Lower leg skin (tissue), 4 donors: ENCODE measurements at regions not wholly inside any gene's neighbourhood (a gene's known extent, or its start where the extent isn't known, plus 50 kb on each side); places are given as distances from the start of the nearest gene placed in this dataset.
"Not testable (repeated sequence)": the region's sequence is repeated elsewhere in the genome, so short reads cannot be mapped to it uniquely, and the experiment has no call there.

ENCODE experiments used
- DNase-seq, 2 donors: peaks; one replicate each; pipeline ENCODE4 v3.0.0-alpha.2; 2019; ENCODE audit warnings: low spot score in 2 of 2
- H3K4me3 ChIP-seq: fragments of 200-600 bp; sonication (generic); 2 replicates; pipeline ENCODE4 v1.5.1; 2017; ENCODE audit warnings: mild to moderate bottlenecking, low read depth; ENCODE audit not compliant: poor library complexity, severe bottlenecking
- POLR2A ChIP-seq, 2 donors: fragments of 450-650 bp; IDR thresholded peaks; one replicate each; pipeline ENCODE4 v1.6.1; 2016 to 2017; ENCODE audit warnings: antibody characterized with exemption in 2 of 2, mild to moderate bottlenecking in 1 of 2, moderate library complexity in 1 of 2
- WGBS, 2 donors: methylation state at CpG; one replicate each; pipeline ENCODE4 v1.1.5; 2018; 5-methylcytosine and 5-hydroxymethylcytosine counted together
- intact Hi-C: fragments of 100-400 bp; cut with DNase I; formaldehyde crosslinking; loops from one replicate; pipeline ENCODE4 v1.15.0; 2023; ENCODE audit warnings: low total_unique reads
- TF ChIP-seq, protein P1 (sequence below), 3 donors: fragments of 450-650 bp; IDR thresholded peaks; one replicate each; pipeline ENCODE4 v1.5.1; 2016; ENCODE audit warnings: antibody characterized with exemption in 3 of 3, mild to moderate bottlenecking in 3 of 3, moderate library complexity in 2 of 3

DNA sequence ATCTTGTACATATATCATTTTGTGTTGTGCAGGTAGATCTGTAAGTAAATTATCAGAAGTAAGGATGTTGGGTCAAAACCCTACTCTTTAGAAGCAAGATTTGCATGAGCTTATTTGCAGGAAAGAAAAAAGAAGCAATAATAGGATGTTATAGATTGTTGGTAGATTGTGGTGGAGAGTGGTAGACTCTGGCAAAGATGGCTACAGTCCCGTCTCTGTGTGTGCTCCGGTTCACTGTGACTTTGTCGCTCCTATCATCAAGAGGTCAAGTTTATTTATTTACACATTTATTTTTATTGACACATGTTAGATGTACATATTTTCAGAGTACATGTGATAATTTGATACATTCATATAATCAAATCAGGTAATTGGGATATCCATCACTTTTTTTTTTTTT lies 81.0 kb upstream of the NDUFV2 start:
- intact Hi-C loops: no loop called here
- 91 to 96% methylated on average over 3 of the region's 3 CpGs for WGBS, 2 donors
- H3K4me3 ChIP-seq: no peak overlapping the region
- TF ChIP-seq POLR2A (IDR thresholded peaks at IDR 0.05): no peak
- TF ChIP-seq, protein P1, sequence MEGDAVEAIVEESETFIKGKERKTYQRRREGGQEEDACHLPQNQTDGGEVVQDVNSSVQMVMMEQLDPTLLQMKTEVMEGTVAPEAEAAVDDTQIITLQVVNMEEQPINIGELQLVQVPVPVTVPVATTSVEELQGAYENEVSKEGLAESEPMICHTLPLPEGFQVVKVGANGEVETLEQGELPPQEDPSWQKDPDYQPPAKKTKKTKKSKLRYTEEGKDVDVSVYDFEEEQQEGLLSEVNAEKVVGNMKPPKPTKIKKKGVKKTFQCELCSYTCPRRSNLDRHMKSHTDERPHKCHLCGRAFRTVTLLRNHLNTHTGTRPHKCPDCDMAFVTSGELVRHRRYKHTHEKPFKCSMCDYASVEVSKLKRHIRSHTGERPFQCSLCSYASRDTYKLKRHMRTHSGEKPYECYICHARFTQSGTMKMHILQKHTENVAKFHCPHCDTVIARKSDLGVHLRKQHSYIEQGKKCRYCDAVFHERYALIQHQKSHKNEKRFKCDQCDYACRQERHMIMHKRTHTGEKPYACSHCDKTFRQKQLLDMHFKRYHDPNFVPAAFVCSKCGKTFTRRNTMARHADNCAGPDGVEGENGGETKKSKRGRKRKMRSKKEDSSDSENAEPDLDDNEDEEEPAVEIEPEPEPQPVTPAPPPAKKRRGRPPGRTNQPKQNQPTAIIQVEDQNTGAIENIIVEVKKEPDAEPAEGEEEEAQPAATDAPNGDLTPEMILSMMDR (IDR thresholded peaks at IDR 0.05): no peak
- DNase-seq: no peak

DNA sequence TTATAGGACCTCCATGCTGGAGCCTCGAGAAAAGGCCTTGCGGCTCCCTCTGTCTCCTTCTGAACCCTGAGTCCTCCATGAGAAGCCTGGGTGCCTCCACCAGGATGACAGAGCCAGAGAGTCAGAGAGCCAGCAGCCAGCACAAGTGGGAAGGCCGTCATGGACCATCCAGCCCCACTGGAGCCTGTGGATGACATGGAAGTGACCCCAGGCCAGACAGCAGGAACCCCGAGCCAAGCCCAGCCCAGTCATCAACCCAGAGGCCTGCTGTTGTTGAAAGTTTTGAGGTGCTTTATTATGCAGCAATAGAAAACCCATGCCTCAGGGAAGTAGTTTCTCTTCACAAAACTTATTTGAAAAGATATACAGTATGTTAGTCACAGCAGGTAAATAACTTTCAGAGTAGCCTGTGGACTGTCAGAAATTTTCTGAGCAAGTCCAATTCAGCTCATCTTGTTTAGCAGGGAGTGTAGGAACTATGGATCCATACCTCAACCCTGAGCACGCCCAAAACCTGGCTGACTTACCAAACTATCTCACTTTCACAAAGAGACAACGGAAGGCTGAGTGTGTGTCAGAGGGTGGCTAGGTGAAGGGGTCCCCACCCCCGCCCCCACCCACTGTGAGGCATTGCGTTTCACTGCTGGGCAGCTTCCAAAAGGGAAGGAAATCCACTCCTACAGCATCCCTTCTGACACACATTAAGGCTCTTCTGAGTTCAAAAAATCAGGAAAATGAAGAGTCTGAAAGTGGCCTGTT lies 79.9 kb upstream of the NDUFV2 start:
- no peak overlapping the region for H3K4me3 ChIP-seq
- WGBS, 2 donors: 68 to 70% methylated on average over 8 of the region's 8 CpGs

DNA sequence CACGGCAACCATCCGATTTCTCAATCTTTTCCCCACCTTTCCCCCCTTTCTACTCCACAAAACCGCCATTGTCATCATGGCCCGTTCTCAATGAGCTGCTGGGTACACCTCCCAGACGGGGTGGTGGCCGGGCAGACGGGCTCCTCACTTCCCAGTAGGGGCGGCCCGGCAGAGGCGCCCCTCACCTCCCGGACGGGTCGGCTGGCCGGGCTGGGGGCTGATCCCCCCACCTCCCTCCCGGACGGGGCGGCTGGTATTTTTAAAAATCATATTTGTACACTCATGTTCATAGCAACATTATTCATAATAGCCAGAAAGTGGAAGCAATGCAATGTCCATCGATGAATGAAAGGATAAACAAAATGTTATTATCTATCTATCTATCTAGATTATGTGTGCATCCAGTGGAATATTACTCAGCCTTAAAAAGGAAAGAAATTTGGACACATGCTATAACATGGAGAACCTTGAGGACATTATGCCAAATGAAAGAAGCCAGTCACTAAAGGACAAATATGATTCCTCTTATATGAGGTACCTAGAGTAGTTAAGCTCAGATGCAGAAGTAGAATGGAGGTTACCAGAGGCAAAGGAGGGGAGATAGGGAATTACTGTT lies 78.4 kb upstream of the NDUFV2 start:
- intact Hi-C loops, DNase-seq, H3K4me3 ChIP-seq: not testable (repeated sequence)
- 95 to 99% methylated on average over 13 to 14 of the region's 18 CpGs for WGBS, 2 donors

More for the DNA sequence above, 79.9 kb upstream of the NDUFV2 start:
- no peak for DNase-seq
- TF ChIP-seq, protein P1 (IDR thresholded peaks at IDR 0.05): no peak
- TF ChIP-seq POLR2A (IDR thresholded peaks at IDR 0.05): no peak
- intact Hi-C loops: no loop called here

DNA sequence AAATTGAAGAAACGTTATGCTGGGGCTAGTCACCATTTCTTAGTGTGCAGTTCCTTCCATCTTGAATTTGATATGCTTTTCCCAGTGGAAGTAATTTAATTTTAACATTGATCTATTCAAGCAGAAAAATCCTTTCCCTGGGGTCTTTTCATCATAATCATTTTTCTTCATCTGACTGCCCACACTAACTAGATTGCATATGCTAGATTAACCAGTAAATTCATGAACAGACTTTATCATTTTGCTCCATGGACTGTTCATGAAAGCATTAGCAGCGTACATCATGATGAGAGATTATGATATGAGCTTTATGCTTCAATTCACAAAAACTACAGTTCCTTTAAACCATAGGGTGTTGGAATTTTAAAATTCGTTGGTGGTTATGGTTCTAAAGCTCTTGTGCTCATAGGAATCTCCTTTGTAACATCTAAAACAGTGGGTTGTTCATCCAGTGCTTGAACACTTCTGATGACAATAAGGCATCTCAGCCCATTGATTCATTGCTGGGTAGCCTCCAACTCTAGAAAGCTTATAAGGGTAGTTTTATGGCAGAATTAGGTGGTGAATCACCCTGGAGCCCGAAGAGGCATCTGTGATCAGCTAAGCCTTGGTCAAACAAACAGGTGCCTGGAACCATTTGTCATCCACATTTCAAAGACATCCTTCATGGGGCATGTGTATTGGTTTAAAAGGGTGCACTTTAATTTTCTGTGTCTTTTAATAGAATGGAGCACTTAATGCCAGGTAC lies 77.2 kb upstream of the NDUFV2 start:
- TF ChIP-seq POLR2A (IDR thresholded peaks at IDR 0.05): no peak
- TF ChIP-seq, protein P1 (IDR thresholded peaks at IDR 0.05): no peak
- no peak for DNase-seq
- intact Hi-C loops: no loop called here
- no peak overlapping the region for H3K4me3 ChIP-seq
- WGBS, 2 donors: 45 to 57% methylated on average over 4 of the region's 4 CpGs

DNA sequence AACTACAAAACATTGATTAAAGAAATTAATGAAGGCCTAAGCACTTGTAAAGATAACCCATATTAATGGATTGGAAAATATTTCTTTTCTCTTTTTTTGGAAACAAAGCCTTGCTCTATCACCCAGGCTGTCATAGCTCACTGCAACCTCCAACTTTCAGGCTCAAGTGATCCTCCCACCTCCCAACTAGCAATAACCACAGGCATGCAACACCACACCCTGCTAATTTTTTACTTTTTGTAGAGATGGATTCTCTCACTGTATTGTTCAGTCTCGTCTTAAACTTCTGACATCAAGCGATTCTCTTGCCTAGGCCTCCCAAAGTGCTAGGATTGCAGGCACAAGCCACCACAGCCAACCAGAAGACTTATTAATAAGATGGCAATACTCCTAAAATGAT lies 73.4 kb upstream of the NDUFV2 start:
- TF ChIP-seq POLR2A (IDR thresholded peaks at IDR 0.05): no peak
- TF ChIP-seq, protein P1 (IDR thresholded peaks at IDR 0.05): no peak
- no peak overlapping the region for H3K4me3 ChIP-seq
- intact Hi-C loops: no loop called here
- DNase-seq: no peak
- WGBS, 2 donors: 76 to 81% methylated on average over 2 of the region's 2 CpGs

DNA sequence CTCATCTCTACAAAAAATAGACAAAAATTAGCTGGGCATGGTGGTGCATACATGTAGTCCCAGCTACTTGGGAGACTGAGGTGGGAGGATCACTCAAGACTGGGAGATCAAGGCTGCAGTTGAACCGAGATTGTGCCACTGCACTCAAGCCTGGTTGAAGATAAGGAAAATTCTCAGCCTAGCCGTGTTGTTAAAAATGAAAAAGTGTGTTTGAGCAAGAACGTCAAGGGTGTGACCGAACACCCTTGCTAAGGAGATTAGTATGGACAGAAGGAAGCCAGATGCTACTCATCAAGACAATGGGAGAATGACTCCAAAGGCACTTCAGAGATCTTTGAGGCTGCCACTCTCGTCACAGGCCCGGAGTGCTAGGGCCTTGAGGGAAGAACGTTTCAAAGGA lies 70.0 kb upstream of the NDUFV2 start:
- intact Hi-C loops: no loop called here
- TF ChIP-seq, protein P1 (IDR thresholded peaks at IDR 0.05): no peak
- no peak for TF ChIP-seq POLR2A (IDR thresholded peaks at IDR 0.05)
- WGBS, 2 donors: 75 to 89% methylated on average over 7 of the region's 7 CpGs
- no peak for DNase-seq
- no peak overlapping the region for H3K4me3 ChIP-seq
